Glomerular visceral epithelial cell (primary cell): ENCODE measurements at regions not wholly inside any gene's neighbourhood (a gene's known extent, or its start where the extent isn't known, plus 50 kb on each side); places are given as distances from the start of the nearest gene placed in this dataset.
A peak's percentile ranks its signal among the peaks of the same experiment; 100 is the strongest.

Source experiments
- DNase-seq: peaks from one replicate; pipeline ENCODE4 v3.0.0-alpha.2; 2016; ENCODE audit errors: extremely low spot score

GRCh38 chr15:38860674-38861073 is 296.1 kb upstream of the RASGRP1 start:
- DNase-seq, result no peak

- no peak for DNase-seq
Observed at GRCh38 chr15:38861108-38861507, 296.5 kb upstream of the RASGRP1 start.

- DNase-seq, result no peak
Observed at GRCh38 chr15:38862099-38862498, 297.5 kb upstream of the RASGRP1 start.

- DNase-seq, result no peak
Observed at GRCh38 chr15:38863381-38863780, 298.8 kb upstream of the RASGRP1 start.

GRCh38 chr15:38864122-38864521 is 299.5 kb upstream of the RASGRP1 start:
- DNase-seq, result no peak

- DNase-seq, result peak; percentile 38
Observed at GRCh38 chr15:38864827-38865581, 300.4 kb upstream of the RASGRP1 start.

GRCh38 chr15:38867556-38867955 is 302.9 kb upstream of the RASGRP1 start:
- peak; percentile 45 for DNase-seq

- DNase-seq, result peak; percentile 84
Observed at GRCh38 chr15:38868326-38869114, 303.9 kb upstream of the RASGRP1 start.

GRCh38 chr15:38871638-38872037 is 307.0 kb upstream of the RASGRP1 start:
- DNase-seq, result no peak

GRCh38 chr15:38872732-38873131 is 308.1 kb upstream of the RASGRP1 start:
- DNase-seq, result no peak

- DNase-seq, result no peak
Observed at GRCh38 chr15:38873158-38873557, 308.5 kb upstream of the RASGRP1 start.

GRCh38 chr15:38874464-38874863 is 309.9 kb upstream of the RASGRP1 start:
- no peak for DNase-seq

- DNase-seq, result no peak
Observed at GRCh38 chr15:38876211-38876610, 311.6 kb upstream of the RASGRP1 start.

- DNase-seq, result no peak
Observed at GRCh38 chr15:38876621-38877020, 312.0 kb upstream of the RASGRP1 start.

- DNase-seq, result no peak
Observed at GRCh38 chr15:38877471-38877870, 312.9 kb upstream of the RASGRP1 start.

GRCh38 chr15:38878026-38878425 is 313.4 kb upstream of the RASGRP1 start:
- DNase-seq, result no peak

GRCh38 chr15:38878926-38879325 is 314.3 kb upstream of the RASGRP1 start:
- no peak for DNase-seq

- no peak for DNase-seq
Observed at GRCh38 chr15:38879909-38880471, 315.4 kb upstream of the RASGRP1 start.

- DNase-seq, result no peak
Observed at GRCh38 chr15:38882221-38882620, 317.6 kb upstream of the RASGRP1 start.

GRCh38 chr15:38883987-38884386 is 319.4 kb upstream of the RASGRP1 start:
- DNase-seq, result no peak

GRCh38 chr15:38885001-38885400 is 320.4 kb upstream of the RASGRP1 start:
- DNase-seq, result peak; percentile 42

- no peak for DNase-seq
Observed at GRCh38 chr15:38885471-38885952, 320.9 kb upstream of the RASGRP1 start.
